HCT116 (cell line): ENCODE measurements at regions not wholly inside any gene's neighbourhood (a gene's known extent, or its start where the extent isn't known, plus 50 kb on each side); places are given as distances from the start of the nearest gene placed in this dataset.
"Not testable (repeated sequence)": the region's sequence is repeated elsewhere in the genome, so short reads cannot be mapped to it uniquely, and the experiment has no call there.

Experiments
- CTCF ChIP-seq, 3 experiments: fragments of 200-600 bp in 1 of 3; sonication (generic) in 1 of 3; IDR thresholded peaks in 2 of 3; conservative IDR thresholded peaks in 1 of 3; 2 replicates each; pipeline ENCODE4 v1.5.1; 2012 to 2017; ENCODE audit warnings: low read depth in 2 of 3, low read length in 2 of 3, antibody characterized with exemption in 1 of 3, borderline replicate concordance in 1 of 3, control low read depth in 1 of 3, mild to moderate bottlenecking in 1 of 3, mixed read lengths in 1 of 3, mixed run types in 1 of 3, moderate library complexity in 1 of 3; ENCODE audit not compliant: insufficient read depth in 1 of 3
- EZH2 ChIP-seq: fragments of 200-600 bp; sonication (generic); IDR thresholded peaks from 2 replicates; pipeline ENCODE4 v1.6.1; 2017; ENCODE audit warnings: antibody characterized with exemption, mixed run types
- MAX ChIP-seq: IDR thresholded peaks from 2 replicates; pipeline ENCODE4 v1.6.1; 2012
- POLR2A ChIP-seq: IDR thresholded peaks from 2 replicates; pipeline ENCODE4 v1.7.0; 2011; ENCODE audit warnings: borderline replicate concordance; ENCODE audit not compliant: insufficient read depth, insufficient read length; ENCODE audit errors: extremely low read depth
- REST ChIP-seq: IDR thresholded peaks from 2 replicates; pipeline ENCODE4 v1.6.1; 2012; ENCODE audit warnings: low read depth
- ZFX ChIP-seq: fragments of 450-650 bp; IDR thresholded peaks from 2 replicates; pipeline ENCODE4 v1.6.1; 2017
- ZNF274 ChIP-seq: fragments of 200-500 bp; sonication (Bioruptor generic); IDR thresholded peaks from 2 replicates; pipeline ENCODE4 v1.6.1; 2014; ENCODE audit warnings: mild to moderate bottlenecking, low read depth, low read length, inconsistent platforms

GRCh38 chr21:15672578-15672977, 57.2 kb upstream of the USP25 start:
- TF ChIP-seq CTCF (IDR thresholded peaks at IDR 0.05 in 2 of 3, conservative IDR thresholded peaks at IDR 0.05 in 1 of 3; ENCODE audit: borderline replicate concordance in 1 of 3, insufficient read depth in 1 of 3, low read depth in 2 of 3, low read length in 2 of 3); REST; EZH2; ZFX; MAX; ZNF274; POLR2A: not testable (repeated sequence)
